ENCODE measurements at regions not wholly inside any gene's neighbourhood (a gene's known extent, or its start where the extent isn't known, plus 50 kb on each side); places are given as distances from the start of the nearest gene placed in this dataset.

DNA sequence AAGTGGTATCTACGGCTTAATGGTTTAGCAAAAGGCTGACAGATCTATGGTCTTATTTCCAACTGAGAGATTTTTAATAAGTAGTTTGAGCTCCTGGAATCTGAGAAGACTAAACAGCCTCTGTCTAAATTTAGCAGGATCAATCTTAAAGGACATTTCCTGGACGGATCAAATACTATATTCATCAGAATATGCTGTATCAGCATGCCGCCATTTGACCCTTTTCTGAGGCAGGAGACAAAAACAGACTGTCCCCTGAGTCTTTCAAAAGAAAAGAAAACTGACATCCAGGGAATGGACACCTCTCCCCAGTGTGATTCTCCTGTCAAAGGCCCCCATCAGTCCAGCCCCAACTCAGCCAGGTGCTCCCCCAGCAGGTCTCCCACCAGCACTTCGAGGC is 443.7 kb downstream of the GXYLT1 start:
- Histone ChIP-seq H3K4me3 (no peak overlapping the region), H3K27me3 (replicated peaks; ENCODE audit: insufficient read depth) (no peaks in the 10 kb centered on the region), H3K36me3 (no peaks in the 10 kb centered on the region), H3K27ac (no peak overlapping the region), H3K4me1 (ENCODE audit: control insufficient read depth in 1 of 2, low read depth in 2 of 2) (no peaks in the 10 kb centered on the region), H3K9me3 (no peaks in the 10 kb centered on the region)
- TF ChIP-seq, protein P1, sequence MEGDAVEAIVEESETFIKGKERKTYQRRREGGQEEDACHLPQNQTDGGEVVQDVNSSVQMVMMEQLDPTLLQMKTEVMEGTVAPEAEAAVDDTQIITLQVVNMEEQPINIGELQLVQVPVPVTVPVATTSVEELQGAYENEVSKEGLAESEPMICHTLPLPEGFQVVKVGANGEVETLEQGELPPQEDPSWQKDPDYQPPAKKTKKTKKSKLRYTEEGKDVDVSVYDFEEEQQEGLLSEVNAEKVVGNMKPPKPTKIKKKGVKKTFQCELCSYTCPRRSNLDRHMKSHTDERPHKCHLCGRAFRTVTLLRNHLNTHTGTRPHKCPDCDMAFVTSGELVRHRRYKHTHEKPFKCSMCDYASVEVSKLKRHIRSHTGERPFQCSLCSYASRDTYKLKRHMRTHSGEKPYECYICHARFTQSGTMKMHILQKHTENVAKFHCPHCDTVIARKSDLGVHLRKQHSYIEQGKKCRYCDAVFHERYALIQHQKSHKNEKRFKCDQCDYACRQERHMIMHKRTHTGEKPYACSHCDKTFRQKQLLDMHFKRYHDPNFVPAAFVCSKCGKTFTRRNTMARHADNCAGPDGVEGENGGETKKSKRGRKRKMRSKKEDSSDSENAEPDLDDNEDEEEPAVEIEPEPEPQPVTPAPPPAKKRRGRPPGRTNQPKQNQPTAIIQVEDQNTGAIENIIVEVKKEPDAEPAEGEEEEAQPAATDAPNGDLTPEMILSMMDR (IDR thresholded peaks at IDR 0.05) = no peak
- ATAC-seq (ENCODE audit: insufficient number of reproducible peaks, low FRiP score, low read depth) (no peak), DNase-seq (ENCODE audit: low spot score) (no peak)

DNA sequence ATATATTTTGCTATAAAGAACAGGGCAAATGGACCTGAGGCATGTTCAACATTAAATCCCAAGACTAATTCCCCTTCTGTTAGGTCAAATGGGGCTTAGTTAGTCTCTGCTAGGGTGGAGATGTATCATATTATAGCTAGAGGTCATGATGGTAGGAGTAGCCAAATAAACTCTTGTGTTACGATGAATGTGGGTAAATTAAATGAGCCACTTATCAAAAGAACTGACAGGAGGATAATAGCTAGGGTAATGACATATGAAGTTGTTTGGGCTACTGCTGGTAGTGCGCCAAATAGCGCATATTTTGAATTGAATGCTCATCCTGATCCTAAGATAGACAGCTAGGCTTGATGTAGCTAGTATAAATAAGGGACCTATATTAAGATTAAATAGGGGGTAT is 445.0 kb downstream of the GXYLT1 start:
- TF ChIP-seq, protein P1 (IDR thresholded peaks at IDR 0.05) = no peak
- H3K27ac ChIP-seq = no peak overlapping the region
- H3K9me3 ChIP-seq = no peaks in the 10 kb centered on the region
- no peaks in the 10 kb centered on the region for H3K27me3 ChIP-seq (replicated peaks; ENCODE audit: insufficient read depth)
- no peak for DNase-seq (ENCODE audit: low spot score)
- H3K36me3 ChIP-seq = no peaks in the 10 kb centered on the region
- H3K4me1 ChIP-seq (ENCODE audit: control insufficient read depth in 1 of 2, low read depth in 2 of 2) = no peaks in the 10 kb centered on the region
- no peak overlapping the region for H3K4me3 ChIP-seq
- ATAC-seq (ENCODE audit: insufficient number of reproducible peaks, low FRiP score, low read depth) = no peak

DNA sequence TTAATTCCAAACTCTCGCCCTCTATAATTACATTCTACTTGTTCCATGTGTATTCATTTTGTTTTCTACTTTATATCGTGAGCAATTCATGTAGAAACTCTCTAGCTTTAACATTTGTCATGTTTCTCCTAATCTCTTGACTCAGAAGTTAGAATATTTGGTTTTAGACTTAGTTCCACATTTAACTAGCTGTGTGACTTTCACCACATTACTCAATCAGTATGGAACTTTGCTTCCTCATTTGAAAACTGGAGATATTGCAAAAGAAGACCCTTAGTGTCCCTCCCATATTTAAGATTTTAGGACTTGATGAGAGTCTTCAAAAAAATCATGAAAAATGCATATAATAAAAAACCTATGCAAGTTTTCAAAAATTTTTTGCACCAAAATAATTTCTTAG is 447.5 kb downstream of the GXYLT1 start:
- H3K27ac ChIP-seq = no peak overlapping the region
- no peaks in the 10 kb centered on the region for H3K4me1 ChIP-seq (ENCODE audit: control insufficient read depth in 1 of 2, low read depth in 2 of 2)
- no peaks in the 10 kb centered on the region for H3K27me3 ChIP-seq (replicated peaks; ENCODE audit: insufficient read depth)
- DNase-seq (ENCODE audit: low spot score) = no peak
- no peak for ATAC-seq (ENCODE audit: insufficient number of reproducible peaks, low FRiP score, low read depth)
- no peaks in the 10 kb centered on the region for H3K9me3 ChIP-seq
- H3K36me3 ChIP-seq = no peaks in the 10 kb centered on the region
- TF ChIP-seq, protein P1 (IDR thresholded peaks at IDR 0.05) = no peak
- H3K4me3 ChIP-seq = no peak overlapping the region

DNA sequence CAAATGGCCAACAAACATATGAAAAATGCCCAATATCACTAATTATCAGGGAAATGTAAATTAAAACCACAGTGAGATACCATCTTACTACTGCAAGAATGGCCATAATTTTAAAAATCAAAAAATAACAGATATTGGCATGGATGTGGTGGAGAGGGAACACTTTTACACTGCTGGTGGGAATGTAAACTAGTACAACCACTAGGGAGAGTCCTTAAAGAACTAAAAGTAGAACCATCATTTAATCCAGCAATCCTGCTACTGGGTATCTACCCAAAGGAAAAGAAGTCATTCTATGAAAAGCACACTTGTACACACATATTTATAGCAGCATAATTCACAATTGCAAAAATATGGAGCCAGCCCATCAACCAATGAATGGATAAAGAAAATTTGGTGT is 459.7 kb downstream of the GXYLT1 start:
- DNase-seq (ENCODE audit: low spot score) = no peak
- H3K27ac ChIP-seq = no peak overlapping the region
- TF ChIP-seq, protein P1 (IDR thresholded peaks at IDR 0.05) = peak; percentile 60

DNA sequence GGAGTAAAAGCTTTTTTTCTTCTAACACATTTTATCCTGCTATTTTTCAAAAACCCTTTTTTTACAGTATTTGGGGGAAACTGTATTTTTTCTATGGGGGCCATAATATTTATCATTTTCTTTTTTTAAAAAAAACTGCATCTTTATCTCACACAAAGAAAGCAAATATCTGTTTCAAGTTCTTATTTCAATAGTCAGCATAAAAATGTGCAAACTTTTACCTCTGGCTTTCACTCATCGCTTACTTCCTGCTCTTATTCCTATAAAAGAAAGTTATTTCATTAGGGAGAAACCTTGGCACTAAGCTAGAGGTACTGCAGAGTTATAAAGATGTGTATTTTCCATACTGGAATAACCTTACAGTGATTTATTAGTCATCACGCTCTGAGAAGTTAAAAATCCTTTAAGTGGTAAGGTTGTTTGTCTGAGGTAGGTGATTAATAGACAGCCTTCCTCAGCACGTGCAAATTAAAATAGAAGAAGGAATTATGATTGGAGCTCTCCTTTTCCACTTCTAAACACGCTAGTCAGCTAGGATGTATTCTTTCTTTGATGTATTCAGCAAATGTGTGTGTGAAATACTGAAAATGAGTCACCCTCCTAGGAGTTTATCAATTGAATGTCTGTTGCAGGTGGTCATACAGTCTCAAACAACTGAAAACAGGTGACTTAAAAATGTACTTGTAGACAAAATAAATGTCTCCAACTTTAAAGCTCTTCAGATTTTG is 461.0 kb downstream of the GXYLT1 start:
- no peaks in the 10 kb centered on the region for H3K9me3 ChIP-seq
- H3K4me3 ChIP-seq = no peak overlapping the region
- no peaks in the 10 kb centered on the region for H3K27me3 ChIP-seq (replicated peaks; ENCODE audit: insufficient read depth)
- ATAC-seq (ENCODE audit: insufficient number of reproducible peaks, low FRiP score, low read depth) (no peak), DNase-seq (ENCODE audit: low spot score) (no peak)
- H3K36me3 ChIP-seq = no peaks in the 10 kb centered on the region
- no peaks in the 10 kb centered on the region for H3K4me1 ChIP-seq (ENCODE audit: control insufficient read depth in 1 of 2, low read depth in 2 of 2)
- no peak overlapping the region for H3K27ac ChIP-seq
- TF ChIP-seq, protein P1 (IDR thresholded peaks at IDR 0.05) = no peak

More for the DNA sequence above, 459.7 kb downstream of the GXYLT1 start:
- Histone ChIP-seq H3K4me1 (ENCODE audit: control insufficient read depth in 1 of 2, low read depth in 2 of 2) (no peaks in the 10 kb centered on the region), H3K36me3 (no peaks in the 10 kb centered on the region), H3K9me3 (no peaks in the 10 kb centered on the region), H3K27me3 (replicated peaks; ENCODE audit: insufficient read depth) (no peaks in the 10 kb centered on the region), H3K4me3 (no peak overlapping the region)
- ATAC-seq (ENCODE audit: insufficient number of reproducible peaks, low FRiP score, low read depth) = no peak
